LNCaP clone FGC (cell line): ENCODE measurements at regions not wholly inside any gene's neighbourhood (a gene's known extent, or its start where the extent isn't known, plus 50 kb on each side); places are given as distances from the start of the nearest gene placed in this dataset.

Source experiments
- DNase-seq: peaks from one replicate; pipeline ENCODE4 v3.0.0-alpha.2; 2011; ENCODE audit warnings: low read depth
- H3K4me3 ChIP-seq: 2 replicates; pipeline ENCODE4 v1.5.1; 2011; ENCODE audit warnings: mild to moderate bottlenecking, low read depth, low read length, control low read depth
- CTCF ChIP-seq: IDR thresholded peaks from 2 replicates; pipeline ENCODE4 v1.5.1; 2012; ENCODE audit warnings: mild to moderate bottlenecking; ENCODE audit not compliant: control insufficient read depth, insufficient read depth; ENCODE audit errors: extremely low read depth

- no peak for DNase-seq
- no peak for TF ChIP-seq CTCF
- H3K4me3 ChIP-seq = no peak overlapping the region
Observed at GRCh38 chr1:101732261-101732660, 264.5 kb downstream of the OLFM3 start.

GRCh38 chr1:101733340-101733739, 263.4 kb downstream of the OLFM3 start:
- TF ChIP-seq CTCF = no peak
- H3K4me3 ChIP-seq = no peak overlapping the region
- DNase-seq = no peak

GRCh38 chr1:101738475-101738874, 258.3 kb downstream of the OLFM3 start:
- no peak for TF ChIP-seq CTCF
- no peak for DNase-seq

GRCh38 chr1:101739146-101739545, 257.6 kb downstream of the OLFM3 start:
- DNase-seq = no peak
- no peak overlapping the region for H3K4me3 ChIP-seq
- TF ChIP-seq CTCF = no peak

More at GRCh38 chr1:101738475-101738874, 258.3 kb downstream of the OLFM3 start:
- H3K4me3 ChIP-seq = no peak overlapping the region

GRCh38 chr1:101739826-101740330, 256.8 kb downstream of the OLFM3 start:
- no peak for TF ChIP-seq CTCF
- DNase-seq = no peak
- H3K4me3 ChIP-seq = no peak overlapping the region

DNA sequence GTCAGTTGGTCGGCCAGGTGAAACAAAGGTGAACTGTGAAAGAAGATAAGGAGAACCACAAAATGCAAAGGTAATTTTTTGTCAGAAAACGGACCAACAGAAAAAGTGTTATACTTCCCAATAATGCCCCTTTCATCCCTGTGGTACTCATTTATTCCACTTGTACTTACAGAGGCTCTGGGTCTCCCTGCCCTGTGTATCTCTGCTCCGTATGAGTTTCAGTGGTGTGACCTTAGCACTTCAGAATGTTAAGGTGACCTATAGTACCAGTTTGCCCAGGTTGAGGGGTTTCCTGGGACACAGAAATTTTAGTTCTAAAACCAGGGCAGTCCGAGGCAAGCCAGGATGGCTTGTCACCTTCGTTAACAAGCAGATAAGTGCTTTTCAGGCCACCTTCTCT, 254.8 kb downstream of the OLFM3 start:
- no peak for DNase-seq
- no peak for TF ChIP-seq CTCF
- no peak overlapping the region for H3K4me3 ChIP-seq

GRCh38 chr1:101742509-101742908, 254.2 kb downstream of the OLFM3 start:
- no peak for DNase-seq
- no peak for TF ChIP-seq CTCF
- no peak overlapping the region for H3K4me3 ChIP-seq
